ENCODE measurements at regions not wholly inside any gene's neighbourhood (a gene's known extent, or its start where the extent isn't known, plus 50 kb on each side); places are given as distances from the start of the nearest gene placed in this dataset.

- intact Hi-C loops (cut with micrococcal nuclease), result no loop called here
- Histone ChIP-seq H3K4me1 (ENCODE audit: control insufficient read depth in 1 of 2, insufficient read depth in 2 of 2, low read length in 2 of 2) (peaks cover 0 to 5% of the 10 kb centered on the region in 2 experiments; a peak in 2 of 4 replicates), H3K36me3 (ENCODE audit: control insufficient read depth in 1 of 2, insufficient read depth in 2 of 2, low read length in 2 of 2) (no peaks in the 10 kb centered on the region), H3K27ac (ENCODE audit: low read depth, low read length) (no peak overlapping the region), H4K20me1 (ENCODE audit: insufficient read depth) (no peaks in the 10 kb centered on the region), H3K27me3 (ENCODE audit: insufficient read depth, low read length) (no peaks in the 10 kb centered on the region), H3K9me3 (ENCODE audit: control insufficient read depth in 1 of 2, insufficient read depth in 1 of 2, low read depth in 1 of 2, low read length in 2 of 2) (peaks cover 0 to 10% of the 10 kb centered on the region in 2 experiments; a peak in 2 of 4 replicates), H3K4me3 (replicated peaks in 1 of 2; ENCODE audit: low read depth in 1 of 2, low read length in 2 of 2) (no peak overlapping the region), H3K79me2 (ENCODE audit: insufficient read depth, low read length) (no peaks in the 10 kb centered on the region), H3K9me2 (ENCODE audit: insufficient read depth) (no peaks in the 10 kb centered on the region), H2AFZ (ENCODE audit: low read depth, low read length, poor library complexity, severe bottlenecking) (no peak overlapping the region), H3K9ac (ENCODE audit: low read length) (no peak overlapping the region), H3K4me2 (ENCODE audit: low read length) (no peak overlapping the region)
- ChIA-PET RAD21 (ENCODE audit: low non-redundant PET in 1 of 2, low total read pairs in 2 of 2, uncharacterized antibody in 2 of 2, unreplicated experiment in 2 of 2) (no interaction called here), CTCF (no interaction called here), POLR2A (no interaction called here)
- no TSS peak for BruUV-seq (replicated peaks)
- DNase-seq (ENCODE audit: low read depth, low spot score) (no peak), ATAC-seq (no peak)
- TF ChIP-seq FOSL1 (IDR thresholded peaks at IDR 0.05; ENCODE audit: low read depth) (no peak), ATF3 (IDR thresholded peaks at IDR 0.05) (no peak), CTCF (IDR thresholded peaks at IDR 0.05 in 2 of 3, conservative IDR thresholded peaks at IDR 0.05 in 1 of 3; ENCODE audit: borderline replicate concordance in 1 of 3, insufficient read depth in 1 of 3, low read depth in 2 of 3, low read length in 2 of 3) (no peak), ELF1 (IDR thresholded peaks at IDR 0.05; ENCODE audit: borderline replicate concordance, low read depth) (no peak), EGR1 (IDR thresholded peaks at IDR 0.05; ENCODE audit: low read depth) (no peak), EZH2 (IDR thresholded peaks at IDR 0.05) (no peak), CBX3 (IDR thresholded peaks at IDR 0.05; ENCODE audit: low read depth) (no peak), SP1 (IDR thresholded peaks at IDR 0.05; ENCODE audit: low read depth) (no peak), ZBTB33 (IDR thresholded peaks at IDR 0.05; ENCODE audit: extremely low read depth, insufficient replicate concordance, low read length) (no peak), POLR2AphosphoS5 (IDR thresholded peaks at IDR 0.05; ENCODE audit: low read depth, low read length) (no peak), JUND (IDR thresholded peaks at IDR 0.05) (no peak), TCF7L2 (IDR thresholded peaks at IDR 0.05; ENCODE audit: borderline replicate concordance, extremely low read depth, insufficient read depth, insufficient read length) (no peak), SIN3A (IDR thresholded peaks at IDR 0.05; ENCODE audit: low read depth) (no peak), SRF (IDR thresholded peaks at IDR 0.05; ENCODE audit: low read depth) (no peak)
Observed at GRCh38 chr22:49392841-49393510, 434.7 kb downstream of the BRD1 start.
